Activated T-cell treated with anti-CD3 and anti-CD28 coated beads, Interleukin-2, amount 50 U/mL, for 48 hours (primary cell): ENCODE measurements at regions not wholly inside any gene's neighbourhood (a gene's known extent, or its start where the extent isn't known, plus 50 kb on each side); places are given as distances from the start of the nearest gene placed in this dataset.
"Not testable (repeated sequence)": the region's sequence is repeated elsewhere in the genome, so short reads cannot be mapped to it uniquely, and the experiment has no call there.

ENCODE experiments used
- DNase-seq, 2 experiments: peaks; one replicate each; pipeline ENCODE4 v3.0.0-alpha.2; 2020

DNA sequence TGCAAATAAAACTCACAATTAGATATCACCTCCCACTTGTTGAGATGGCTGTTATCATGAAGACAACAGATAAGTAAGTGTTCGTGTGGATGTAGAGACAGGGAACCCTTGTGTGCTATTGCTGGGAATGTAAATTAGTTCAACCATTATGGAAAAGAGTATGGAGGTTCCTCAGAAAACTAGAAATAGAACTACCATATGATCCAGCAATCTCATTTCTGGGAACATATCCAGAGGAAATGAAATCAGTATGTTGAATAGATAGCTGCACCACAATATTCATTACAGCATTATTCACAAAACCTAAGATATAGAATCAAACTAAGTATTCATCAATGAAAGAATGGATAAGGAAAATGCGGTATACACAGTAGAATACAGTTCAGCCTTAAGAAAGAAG is 418.7 kb upstream of the CNTN6 start:
- no peak for DNase-seq

GRCh38 chr3:675846-676245 is 417.0 kb upstream of the CNTN6 start:
- DNase-seq, result no peak

DNA sequence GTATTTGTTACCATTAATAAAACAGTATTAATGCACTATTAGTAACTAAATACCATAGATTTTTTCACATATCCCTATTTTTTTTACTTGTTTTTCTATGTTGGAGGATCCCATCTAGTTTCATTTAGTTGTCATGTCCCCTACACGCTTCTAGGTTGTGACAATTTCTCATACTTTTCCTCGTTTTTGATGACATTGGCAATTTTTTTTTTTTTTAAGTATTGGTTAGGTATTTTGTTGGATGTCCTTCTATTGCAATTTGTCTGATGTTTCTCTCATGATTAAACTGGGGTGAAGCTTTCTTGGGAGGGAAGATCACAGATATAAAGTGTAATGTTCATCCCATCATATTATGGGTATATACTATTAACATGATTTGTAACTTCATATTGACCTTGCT is 409.1 kb upstream of the CNTN6 start:
- DNase-seq, result no peak

DNA sequence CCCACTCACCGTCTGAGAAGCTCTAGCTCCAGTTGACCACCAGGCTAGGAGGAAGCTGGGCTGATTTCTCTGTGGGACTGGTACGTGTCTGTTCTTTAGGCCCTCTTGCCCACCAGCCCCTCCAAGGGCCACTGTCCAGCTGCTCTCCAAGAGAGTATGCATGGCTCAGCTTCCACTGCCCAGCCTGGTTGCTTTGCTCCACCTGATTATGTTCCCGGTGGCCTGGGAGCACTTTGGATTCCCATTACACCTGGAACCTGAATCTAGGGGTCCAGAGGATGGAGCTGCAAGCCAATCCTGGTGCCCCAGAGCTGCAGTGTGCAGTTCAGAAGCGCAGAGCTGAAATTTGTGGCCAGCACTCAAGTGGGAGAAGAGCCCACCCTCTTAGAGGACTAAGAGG is 402.1 kb upstream of the CNTN6 start:
- no peak for DNase-seq

DNA sequence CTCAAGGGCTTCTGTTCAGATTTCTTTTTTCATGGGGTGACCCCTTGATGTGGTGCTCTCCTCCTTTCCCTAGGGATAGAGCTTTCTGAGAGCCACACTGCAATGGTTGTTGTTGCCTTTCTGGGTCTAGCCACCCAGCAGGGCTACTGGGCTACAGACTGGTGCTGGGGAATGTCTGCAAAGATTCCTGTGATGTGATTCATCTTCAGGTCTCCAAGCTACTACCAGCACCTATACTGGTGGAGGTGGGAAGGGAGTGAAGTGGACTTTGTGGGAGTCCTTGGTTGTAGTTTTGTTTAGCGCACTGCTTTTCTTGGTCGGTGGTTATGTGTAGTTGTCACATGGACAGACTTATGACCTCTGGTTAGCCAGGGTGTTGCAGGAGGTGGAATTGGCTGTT is 392.3 kb upstream of the CNTN6 start:
- no peak for DNase-seq

GRCh38 chr3:707041-707440 is 385.8 kb upstream of the CNTN6 start:
- no peak for DNase-seq

GRCh38 chr3:713006-713621 is 379.7 kb upstream of the CNTN6 start:
- no peak for DNase-seq

GRCh38 chr3:713947-714620 is 378.7 kb upstream of the CNTN6 start:
- DNase-seq, result no peak

GRCh38 chr3:721086-721485 is 371.7 kb upstream of the CNTN6 start:
- DNase-seq, result no peak

DNA sequence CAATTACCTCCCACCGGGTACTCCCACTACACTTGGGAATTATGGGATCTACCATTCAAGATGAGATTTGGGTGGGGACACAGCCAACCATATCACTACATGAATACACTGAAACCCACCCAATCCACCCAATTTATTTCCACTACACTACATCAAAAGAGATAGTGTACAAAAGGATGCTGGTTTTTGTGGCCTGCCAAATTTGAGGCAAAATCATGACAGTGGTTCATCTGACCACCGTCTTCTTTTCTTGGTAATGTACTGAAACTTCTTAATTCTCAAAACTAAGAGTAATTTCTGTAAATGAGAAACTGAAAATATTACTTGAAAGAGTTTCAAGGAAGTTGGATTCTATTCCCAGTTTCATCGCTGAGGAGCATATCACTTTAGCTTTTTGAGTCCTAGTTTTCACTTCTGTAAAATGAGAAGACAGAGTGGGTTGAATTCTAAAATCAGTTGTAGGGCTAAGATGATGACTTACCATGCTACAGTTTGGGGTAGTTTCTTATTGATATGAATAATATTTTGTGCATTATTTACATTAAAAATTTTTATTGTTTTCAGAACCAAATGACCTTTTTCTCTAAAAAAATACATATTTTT is 360.4 kb upstream of the CNTN6 start:
- no peak for DNase-seq

DNA sequence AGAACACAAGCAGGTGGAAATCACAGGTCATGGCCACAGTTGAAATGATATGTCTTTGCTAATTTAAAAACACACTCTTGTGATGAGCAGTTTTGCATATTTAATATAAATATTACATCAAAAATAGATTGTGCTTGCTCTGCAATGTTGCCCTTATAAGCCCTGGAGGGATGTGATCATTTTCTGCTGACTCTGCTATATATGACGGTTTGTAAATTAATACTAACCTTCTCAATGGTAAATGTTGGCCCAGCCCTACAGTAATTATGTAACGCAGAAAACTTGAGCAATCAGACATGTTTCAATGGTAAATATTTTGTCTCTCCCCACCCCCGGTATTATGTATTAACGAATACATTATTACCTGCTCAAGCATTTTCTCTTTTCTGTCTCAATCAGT is 359.5 kb upstream of the CNTN6 start:
- no peak for DNase-seq

DNA sequence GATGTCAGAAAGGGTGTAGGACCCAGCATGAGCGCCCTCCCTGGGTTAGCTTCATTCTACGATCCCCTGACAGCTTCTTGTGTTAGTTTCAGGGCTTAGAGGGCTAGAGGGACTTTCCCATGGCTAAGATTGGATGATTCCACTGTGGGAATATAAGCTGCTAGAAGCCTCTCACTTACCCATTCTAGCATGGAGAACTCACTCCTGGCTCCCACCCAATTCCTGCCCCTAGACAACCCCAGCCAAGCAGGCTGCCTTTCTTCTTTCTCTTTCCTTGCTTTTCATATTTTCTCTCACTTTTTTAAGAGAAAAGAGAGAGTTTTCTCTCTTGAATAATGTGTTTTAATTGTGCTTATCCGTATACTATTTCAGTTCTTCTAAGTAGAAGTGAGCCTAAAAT is 335.1 kb upstream of the CNTN6 start:
- no peak for DNase-seq

- no peak for DNase-seq
These were observed 333.7 kb upstream of the CNTN6 start for GRCh38 chr3:759106-759505.

GRCh38 chr3:773433-773832 is 319.4 kb upstream of the CNTN6 start:
- not testable (repeated sequence) for DNase-seq

- no peak for DNase-seq
These were observed 317.5 kb upstream of the CNTN6 start for GRCh38 chr3:775178-775880.

- no peak for DNase-seq
These were observed 312.3 kb upstream of the CNTN6 start for GRCh38 chr3:780505-780904.

- no peak for DNase-seq
These were observed 301.4 kb upstream of the CNTN6 start for GRCh38 chr3:791442-791841.

DNA sequence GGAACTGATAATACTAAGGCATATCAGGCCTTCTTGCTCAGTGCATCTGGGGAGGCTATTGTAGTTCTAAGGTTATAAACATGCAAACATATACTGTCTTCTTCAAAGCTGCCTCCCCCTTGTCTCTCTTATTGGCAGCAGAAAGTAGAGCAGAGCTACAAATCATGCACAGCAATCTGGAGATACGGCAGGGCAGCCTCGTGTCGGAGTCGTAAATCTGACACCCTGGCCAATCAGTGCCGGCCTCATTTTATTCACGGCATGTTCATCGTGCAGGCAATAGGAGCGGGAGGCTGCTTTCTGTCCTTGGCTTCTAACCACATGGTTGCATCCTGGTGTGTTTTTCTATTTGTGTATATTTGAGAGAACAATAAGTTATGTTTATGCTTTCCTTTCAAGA is 300.2 kb upstream of the CNTN6 start:
- no peak for DNase-seq

GRCh38 chr3:804211-804610 is 288.6 kb upstream of the CNTN6 start:
- no peak for DNase-seq

GRCh38 chr3:805326-805725 is 287.5 kb upstream of the CNTN6 start:
- DNase-seq, result no peak

GRCh38 chr3:806006-806405 is 286.8 kb upstream of the CNTN6 start:
- DNase-seq, result no peak

GRCh38 chr3:816605-817004 is 276.2 kb upstream of the CNTN6 start:
- no peak for DNase-seq

GRCh38 chr3:834679-835078 is 258.1 kb upstream of the CNTN6 start:
- no peak for DNase-seq

DNA sequence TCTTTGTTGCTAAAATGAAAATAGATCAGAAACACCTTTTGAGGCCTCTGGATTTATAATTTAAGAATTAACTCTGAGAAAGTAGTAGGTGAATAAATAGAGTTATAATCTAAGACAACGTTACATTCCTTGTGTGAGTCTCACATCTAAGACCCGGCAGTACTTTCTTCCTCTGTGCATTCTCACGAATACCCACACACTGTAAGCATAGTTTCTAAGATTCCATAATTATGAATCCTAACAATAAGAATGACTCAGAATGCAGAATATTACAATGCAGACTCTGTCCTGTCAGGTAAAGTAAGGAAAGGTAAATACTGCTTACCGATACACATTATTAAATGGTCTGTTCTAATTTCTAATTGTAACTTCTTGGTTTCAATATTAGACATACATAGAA is 257.7 kb upstream of the CNTN6 start:
- DNase-seq, result no peak
